IMR-90 (cell line): ENCODE measurements at regions not wholly inside any gene's neighbourhood (a gene's known extent, or its start where the extent isn't known, plus 50 kb on each side); places are given as distances from the start of the nearest gene placed in this dataset.

Source experiments
- ATAC-seq: fragments of 200-7000 bp; cut with Tn5 transposase; 2 replicates; pipeline ENCODE4 v1.9.1; 2020; ENCODE audit warnings: low read depth, mild to moderate bottlenecking, moderate library complexity
- BruUV-seq: library from RNA; stranded (reverse); fragments of 400-500 nt; replicated peaks from 2 replicates; lab custom pipeline; 2021; lab: Mats Ljungman, UMichigan
- CTCF ChIA-PET: fragments of 300-600 bp; formaldehyde crosslinking; extraction: SDS; loops from one replicate; lab custom pipeline; 2021; ENCODE audit warnings: antibody characterized with exemption; lab: Yijun Ruan, JAX
- POLR2A ChIA-PET: fragments of 300-600 bp; sonication (Branson Sonifier 250); formaldehyde crosslinking; loops from one replicate; lab custom pipeline; 2022; ENCODE audit warnings: antibody characterized with exemption; ENCODE audit not compliant: unreplicated experiment; lab: Charles Lee
- DNase-seq: peaks from one replicate; pipeline ENCODE4 v3.0.0; 2013
- H2AFZ ChIP-seq: replicated peaks from 2 replicates; pipeline ENCODE3; 2013; ENCODE audit warnings: low read length, mild to moderate bottlenecking; ENCODE audit not compliant: poor library complexity
- H2AK5ac ChIP-seq: 2 replicates; pipeline ENCODE4 v1.6.1; 2013; ENCODE audit warnings: low read depth, low read length, inconsistent platforms
- H2AK9ac ChIP-seq: replicated peaks from 2 replicates; pipeline ENCODE3; 2013; ENCODE audit warnings: mild to moderate bottlenecking, low read depth, low read length, moderate library complexity; ENCODE audit not compliant: poor library complexity
- H2BK120ac ChIP-seq: 2 replicates; pipeline ENCODE4 v1.6.1; 2013; ENCODE audit warnings: low read depth, low read length, inconsistent platforms
- H2BK15ac ChIP-seq: 3 replicates; pipeline ENCODE4 v1.6.1; 2013; ENCODE audit warnings: low read depth, low read length, inconsistent platforms
- H2BK20ac ChIP-seq: 2 replicates; pipeline ENCODE4 v1.6.1; 2013; ENCODE audit warnings: low read depth, mild to moderate bottlenecking, inconsistent platforms, low read length, moderate library complexity
- H2BK5ac ChIP-seq: 2 replicates; pipeline ENCODE4 v1.6.1; 2013; ENCODE audit warnings: mild to moderate bottlenecking, low read depth, low read length, inconsistent platforms; ENCODE audit not compliant: poor library complexity, severe bottlenecking
- H3K14ac ChIP-seq: replicated peaks from 2 replicates; pipeline ENCODE4 v1.6.1; 2013; ENCODE audit warnings: low read depth, low read length, inconsistent platforms
- H3K18ac ChIP-seq: 2 replicates; pipeline ENCODE4 v1.6.1; 2013; ENCODE audit warnings: low read depth, low read length, control low read depth
- H3K23ac ChIP-seq: 2 replicates; pipeline ENCODE4 v1.6.1; 2013; ENCODE audit warnings: low read depth, low read length, inconsistent platforms
- H3K27ac ChIP-seq: 2 replicates; pipeline ENCODE4 v1.5.1; 2013; ENCODE audit warnings: mild to moderate bottlenecking, control low read depth, low read length; ENCODE audit not compliant: insufficient read depth
- H3K27me3 ChIP-seq: 2 replicates; pipeline ENCODE4 v1.6.1; 2013; ENCODE audit warnings: low read length; ENCODE audit not compliant: control insufficient read depth, insufficient read depth
- H3K36me3 ChIP-seq: 2 replicates; pipeline ENCODE4 v1.6.1; 2013; ENCODE audit warnings: low read length, mixed read lengths; ENCODE audit not compliant: control insufficient read depth, insufficient read depth
- H3K4ac ChIP-seq: 2 replicates; pipeline ENCODE4 v1.6.1; 2013; ENCODE audit warnings: low read depth, low read length, inconsistent platforms
- H3K4me1 ChIP-seq: 2 replicates; pipeline ENCODE4 v1.6.1; 2013; ENCODE audit warnings: low read length, mixed read lengths; ENCODE audit not compliant: control insufficient read depth, insufficient read depth
- H3K4me2 ChIP-seq: 2 replicates; pipeline ENCODE4 v1.6.1; 2013; ENCODE audit warnings: low read depth, mild to moderate bottlenecking, control low read depth, low read length, moderate library complexity
- H3K4me3 ChIP-seq: 2 replicates; pipeline ENCODE4 v1.5.1; 2013; ENCODE audit warnings: low read depth, mild to moderate bottlenecking, control low read depth, low read length, moderate library complexity; ENCODE audit not compliant: insufficient read depth
- H3K56ac ChIP-seq: 2 replicates; pipeline ENCODE4 v1.6.1; 2013; ENCODE audit warnings: low read length, inconsistent platforms; ENCODE audit not compliant: insufficient read depth; ENCODE audit errors: extremely low read depth
- H3K79me1 ChIP-seq, 2 experiments: 2 replicates each; pipeline ENCODE4 v1.6.1; 2013; ENCODE audit warnings: low read length in 2 of 2, inconsistent platforms in 1 of 2, low read depth in 1 of 2
- H3K9ac ChIP-seq: 2 replicates; pipeline ENCODE4 v1.6.1; 2013; ENCODE audit warnings: low read depth, low read length, control low read depth
- H3K9me1 ChIP-seq: 2 replicates; pipeline ENCODE4 v1.6.1; 2013; ENCODE audit warnings: low read length, inconsistent platforms; ENCODE audit not compliant: insufficient read depth
- H3K9me3 ChIP-seq: 2 replicates; pipeline ENCODE4 v1.6.1; 2013; ENCODE audit warnings: low read length; ENCODE audit not compliant: control insufficient read depth, insufficient read depth
- H4K20me1 ChIP-seq: 2 replicates; pipeline ENCODE4 v1.6.1; 2013; ENCODE audit warnings: low read length, inconsistent platforms; ENCODE audit not compliant: insufficient read depth
- H4K5ac ChIP-seq: 2 replicates; pipeline ENCODE4 v1.6.1; 2013; ENCODE audit warnings: mild to moderate bottlenecking, low read depth, low read length, control low read depth
- H4K8ac ChIP-seq, 2 experiments: 2 replicates each; pipeline ENCODE4 v1.6.1; 2013; ENCODE audit warnings: low read depth in 2 of 2, low read length in 2 of 2, control low read depth in 1 of 2, inconsistent platforms in 1 of 2
- H4K91ac ChIP-seq: 2 replicates; pipeline ENCODE4 v1.6.1; 2013; ENCODE audit warnings: low read depth, low read length, inconsistent platforms; ENCODE audit not compliant: insufficient read depth
- CEBPB ChIP-seq: IDR thresholded peaks from 2 replicates; pipeline ENCODE4 v1.6.1; 2012; ENCODE audit warnings: low read depth, low read length, improper control_type of control experiment
- FOS ChIP-seq: fragments of 150-350 bp; IDR thresholded peaks from 2 replicates; pipeline ENCODE4 v1.6.1; 2016; ENCODE audit warnings: low read depth, low read length
- WGBS, 2 experiments: methylation state at CpG; one replicate each; pipeline versions ENCODE4 v1.1.5 to v1.1.7; 2013; ENCODE audit warnings: missing lambda C conversion rate in 2 of 2; ENCODE audit not compliant: insufficient read length in 1 of 2; ENCODE audit errors: extremely low coverage in 2 of 2; 5-methylcytosine and 5-hydroxymethylcytosine counted together
- dilution Hi-C: fragments of 300-500 bp; cut with HindIII; formaldehyde crosslinking; loops from one replicate; pipeline ENCODE4 v1.14.3; 2018; ENCODE audit warnings: low sequenced_read_pairs; ENCODE audit not compliant: unreplicated experiment
- in situ Hi-C: fragments of 300-500 bp; cut with MboI; formaldehyde crosslinking; loops from 3 replicates; pipeline ENCODE4 v1.14.3; 2019; ENCODE audit warnings: low sequenced_read_pairs, inconsistent platforms, mixed read lengths
- intact Hi-C: fragments of 100-400 bp; cut with micrococcal nuclease; formaldehyde crosslinking; loops from 2 replicates; pipeline ENCODE4 v1.10.0; 2022

DNA sequence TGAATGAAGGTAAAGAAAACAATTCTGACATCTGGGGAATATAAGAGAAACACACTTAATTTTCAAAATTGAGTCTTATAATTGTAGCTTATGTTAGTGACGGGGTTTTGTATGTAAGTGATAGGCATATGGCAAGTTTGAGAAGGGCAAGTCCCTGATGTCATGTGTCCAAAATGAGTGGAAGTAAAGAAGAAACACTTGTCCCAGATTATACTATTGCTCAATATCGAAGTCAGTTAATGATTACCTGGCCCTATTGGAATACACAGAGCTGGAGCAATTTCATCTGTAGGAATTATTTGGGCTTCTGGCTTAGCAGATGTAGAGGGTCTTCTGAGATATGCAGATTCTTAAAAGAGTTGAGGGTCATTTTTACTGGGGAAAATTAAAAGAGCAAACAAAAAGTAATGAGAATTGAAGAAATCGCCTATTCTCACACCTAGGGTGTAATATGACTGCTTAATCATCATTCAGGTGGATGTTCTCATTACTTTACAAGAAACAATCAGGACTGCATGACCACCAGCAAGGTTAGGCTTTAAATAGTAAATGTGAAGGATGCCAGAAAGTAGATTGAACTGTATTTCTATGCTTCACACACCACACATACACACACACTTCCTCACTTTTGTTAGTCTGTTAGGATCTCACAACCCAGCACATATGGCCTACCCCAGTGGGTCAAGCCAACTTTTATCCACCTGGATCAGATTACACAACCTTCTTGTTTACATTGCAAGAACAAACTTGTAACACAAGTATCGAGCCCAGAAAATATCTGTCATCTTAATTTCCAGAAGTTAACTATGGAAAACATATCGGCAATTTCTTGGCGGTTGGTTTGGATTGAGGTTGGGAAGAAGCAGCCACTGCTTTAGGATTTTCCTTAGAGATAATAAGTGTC lies 183.3 kb upstream of the LRRC3B start:
- in situ Hi-C loops (no loop called here), intact Hi-C loops (no loop called here), dilution Hi-C loops (no loop called here)
- TF ChIP-seq CEBPB (peak; percentile 29; the same call in 1 of the 2 replicates), FOS (no peak)
- Histone ChIP-seq H2BK5ac (no peak overlapping the region), H3K36me3 (no peaks in the 10 kb centered on the region), H3K18ac (no peak overlapping the region), H3K4me3 (no peak overlapping the region), H3K9me3 (peaks cover 7% of the 10 kb centered on the region; the same call in 1 of the 2 replicates), H3K4me2 (no peak overlapping the region), H4K20me1 (no peaks in the 10 kb centered on the region), H2AK5ac (no peak overlapping the region), H3K14ac (no peak overlapping the region), H2BK20ac (no peak overlapping the region), H4K8ac (no peak overlapping the region), H3K9me1 (no peaks in the 10 kb centered on the region), H3K27ac (no peak overlapping the region), H4K5ac (no peak overlapping the region), H2BK15ac (no peak overlapping the region), H3K23ac (no peak overlapping the region), H3K9ac (no peak overlapping the region), H3K4ac (no peak overlapping the region), H4K91ac (no peak overlapping the region), H2AFZ (no peak overlapping the region), H3K56ac (no peak overlapping the region), H3K4me1 (no peaks in the 10 kb centered on the region), H2AK9ac (no peak overlapping the region), H3K27me3 (no peaks in the 10 kb centered on the region), H3K79me1 (no peaks in the 10 kb centered on the region), H2BK120ac (no peak overlapping the region)
- WGBS, 2 experiments = no CpG with 5 or more reads among the region's 6 CpGs
- ATAC-seq (no peak), DNase-seq (no peak)
- POLR2A ChIA-PET = no interaction called here
- no TSS peak for BruUV-seq
- CTCF ChIA-PET = no interaction called here
